GM21619 (cell line): ENCODE measurements at regions not wholly inside any gene's neighbourhood (a gene's known extent, or its start where the extent isn't known, plus 50 kb on each side); places are given as distances from the start of the nearest gene placed in this dataset.
A peak's percentile ranks its signal among the peaks of the same experiment; 100 is the strongest.
"Not testable (repeated sequence)": the region's sequence is repeated elsewhere in the genome, so short reads cannot be mapped to it uniquely, and the experiment has no call there.

Experiments
- ATAC-seq: cut with Tn5 transposase; IDR thresholded peaks from one replicate; pipeline ENCODE4 v1.9.1; 2021; ENCODE audit not compliant: unreplicated experiment

DNA sequence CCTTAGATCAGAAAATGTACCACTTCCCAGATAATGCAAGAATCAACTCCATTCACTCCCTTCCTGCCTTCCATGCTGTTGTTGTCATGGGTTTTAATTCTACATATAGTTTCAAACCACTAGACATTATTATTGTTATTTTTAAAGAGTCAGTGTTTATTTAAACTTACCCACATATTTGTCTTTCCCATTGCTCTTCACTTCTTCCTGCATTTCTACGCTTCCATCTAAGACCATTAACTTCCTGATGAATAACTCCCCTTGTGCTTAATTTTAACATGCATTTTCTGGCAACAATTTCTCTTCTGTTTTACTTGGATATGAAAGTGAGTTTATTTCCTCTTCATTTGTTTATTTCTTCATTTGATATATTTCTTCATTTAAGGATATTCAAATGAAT, 127.1 kb upstream of the FHIT start:
- no peak for ATAC-seq

DNA sequence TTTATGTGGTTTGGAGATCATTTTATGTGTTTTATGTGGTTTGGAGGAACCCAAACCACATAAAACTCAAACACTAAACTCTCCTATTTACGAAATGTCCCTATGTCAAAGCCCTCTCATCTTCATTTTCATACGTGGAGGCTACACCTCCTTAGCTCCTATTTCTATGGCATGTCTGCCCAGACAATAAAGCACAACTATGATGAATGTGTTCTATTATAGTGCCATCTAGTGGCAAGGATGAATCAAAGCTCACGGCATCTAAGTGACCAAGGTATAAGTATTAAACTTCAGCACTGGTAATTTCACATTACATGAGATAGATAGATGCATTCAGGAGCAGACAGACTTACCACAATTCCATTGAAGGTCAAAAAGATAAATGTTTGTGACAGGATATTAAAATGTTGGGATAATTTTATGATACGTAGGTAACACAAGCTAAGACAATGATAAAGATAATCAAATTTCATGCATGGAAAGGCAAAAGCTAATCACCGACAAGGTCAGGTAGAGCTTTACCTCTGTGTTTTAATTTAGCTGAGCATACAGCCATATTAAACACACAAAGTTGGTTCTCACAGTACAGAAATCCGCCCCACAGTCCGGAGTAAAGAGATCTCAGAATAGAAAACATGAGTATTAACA, 130.6 kb upstream of the FHIT start:
- peak; percentile 92 for ATAC-seq

DNA sequence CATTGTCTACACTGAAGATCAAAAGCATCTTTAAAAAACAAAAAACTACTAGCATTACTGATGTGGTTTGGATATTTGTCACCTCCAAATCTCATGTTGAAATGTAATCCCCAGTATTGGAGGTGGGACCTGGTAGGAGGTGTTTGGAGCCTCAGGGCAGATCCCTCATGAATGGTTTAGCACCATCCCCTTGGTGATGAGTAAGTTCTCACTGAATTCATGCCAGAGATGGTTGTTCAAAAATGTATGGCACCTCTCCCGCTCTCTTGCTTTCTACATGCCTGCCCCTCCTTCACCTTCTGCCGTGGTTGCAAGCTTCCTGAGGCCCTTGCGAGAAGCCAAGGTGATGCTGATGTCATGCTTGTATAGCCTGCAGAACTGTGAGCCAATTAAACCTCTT, 136.6 kb upstream of the FHIT start:
- no peak for ATAC-seq

DNA sequence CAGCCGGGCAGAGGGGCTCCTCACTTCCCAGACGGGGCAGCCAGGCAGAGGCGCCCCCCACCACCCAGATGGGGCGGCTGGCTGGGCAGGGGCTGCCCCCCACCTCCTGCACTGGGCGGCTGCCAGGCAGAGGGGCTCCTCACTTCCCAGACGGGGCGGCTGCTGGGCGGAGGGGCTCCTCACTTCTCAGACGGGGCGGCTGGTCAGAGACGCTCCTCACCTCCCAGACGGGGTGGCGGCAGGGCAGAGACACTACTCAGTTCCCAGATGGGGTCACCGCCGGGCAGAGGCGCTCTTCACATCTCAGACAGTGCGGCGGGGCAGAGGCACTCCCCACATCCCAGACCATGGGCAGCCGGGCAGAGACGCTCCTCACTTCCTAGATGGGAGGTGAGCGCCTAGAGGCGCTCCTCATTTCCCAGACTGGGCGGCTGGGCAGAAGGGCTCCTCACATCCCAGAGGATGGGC, 142.3 kb upstream of the FHIT start:
- ATAC-seq: not testable (repeated sequence)

DNA sequence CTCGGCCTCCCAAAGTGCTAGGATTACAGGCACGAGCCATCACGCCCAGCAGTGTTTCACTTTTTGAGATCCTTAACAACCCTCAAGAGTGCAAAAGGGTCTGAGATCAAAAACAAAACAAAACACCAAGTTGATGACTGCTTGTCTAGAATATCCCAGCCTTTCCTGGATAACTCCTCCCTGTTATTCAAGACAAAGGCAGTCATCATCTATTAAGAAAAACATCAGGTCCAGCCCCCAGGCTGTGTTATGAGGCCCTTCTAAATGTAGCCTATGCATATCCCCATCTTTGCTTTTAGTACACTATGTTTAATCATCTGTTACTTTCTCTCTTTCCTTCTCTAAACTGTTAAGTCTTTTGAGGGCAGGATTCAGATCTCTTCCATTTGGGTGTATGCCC, 150.1 kb upstream of the FHIT start:
- no peak for ATAC-seq

DNA sequence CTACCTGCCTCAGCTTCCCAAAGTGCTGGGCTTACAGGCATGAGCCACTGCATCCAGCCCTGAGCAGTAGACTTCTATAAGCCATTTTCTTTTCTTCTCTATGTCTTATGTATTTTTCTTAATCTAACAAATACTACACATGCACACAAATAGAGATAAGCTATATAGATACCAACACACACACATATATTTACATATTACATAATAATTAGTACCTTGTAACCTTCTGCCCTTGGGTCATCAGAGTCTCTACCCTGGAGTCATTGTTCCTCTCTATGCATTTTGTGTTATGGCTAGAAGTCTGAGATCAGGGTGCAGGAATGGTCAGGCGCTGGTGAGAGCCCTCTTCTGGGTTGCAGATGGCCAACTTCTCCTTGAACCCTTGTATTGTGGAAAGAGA, 154.0 kb upstream of the PTPRG start:
- ATAC-seq: no peak

DNA sequence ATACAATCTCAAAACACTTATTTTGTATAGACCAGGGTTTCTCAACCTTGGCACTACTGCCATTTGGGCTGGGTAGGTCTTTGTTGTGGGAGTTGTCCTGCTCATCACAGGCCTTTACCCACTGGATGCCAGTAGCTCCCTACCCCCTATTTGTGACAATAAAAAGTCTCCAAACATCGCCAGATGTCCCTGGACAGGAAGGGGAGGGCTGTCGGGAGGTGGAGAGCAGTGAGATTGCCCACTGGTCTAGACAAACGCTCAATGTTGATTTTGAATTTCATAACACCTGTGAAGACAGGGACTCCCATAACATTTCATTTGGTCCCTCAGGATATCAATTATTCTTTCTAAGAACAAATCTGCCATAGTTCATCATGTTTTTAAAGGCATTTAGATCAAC, 151.7 kb upstream of the PTPRG start:
- ATAC-seq: no peak

DNA sequence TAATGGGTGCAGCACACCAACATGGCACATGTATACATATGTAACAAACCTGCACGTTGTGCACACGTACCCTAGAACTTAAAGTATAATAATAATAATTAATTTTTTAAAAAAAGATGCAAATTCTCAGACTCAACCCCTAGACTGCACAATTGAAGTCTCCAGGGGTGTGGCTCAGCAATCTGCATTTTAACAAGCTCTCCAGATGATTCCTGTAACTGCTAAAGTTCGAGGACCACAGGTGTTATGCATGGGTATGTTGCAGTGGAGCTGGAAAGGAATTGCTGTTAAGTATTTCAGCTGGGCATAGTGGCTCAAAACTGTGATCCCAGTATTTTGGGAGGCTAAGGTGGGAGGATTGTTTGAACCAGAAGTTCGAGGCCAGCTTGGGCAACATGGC, 151.0 kb upstream of the PTPRG start:
- not testable (repeated sequence) for ATAC-seq

DNA sequence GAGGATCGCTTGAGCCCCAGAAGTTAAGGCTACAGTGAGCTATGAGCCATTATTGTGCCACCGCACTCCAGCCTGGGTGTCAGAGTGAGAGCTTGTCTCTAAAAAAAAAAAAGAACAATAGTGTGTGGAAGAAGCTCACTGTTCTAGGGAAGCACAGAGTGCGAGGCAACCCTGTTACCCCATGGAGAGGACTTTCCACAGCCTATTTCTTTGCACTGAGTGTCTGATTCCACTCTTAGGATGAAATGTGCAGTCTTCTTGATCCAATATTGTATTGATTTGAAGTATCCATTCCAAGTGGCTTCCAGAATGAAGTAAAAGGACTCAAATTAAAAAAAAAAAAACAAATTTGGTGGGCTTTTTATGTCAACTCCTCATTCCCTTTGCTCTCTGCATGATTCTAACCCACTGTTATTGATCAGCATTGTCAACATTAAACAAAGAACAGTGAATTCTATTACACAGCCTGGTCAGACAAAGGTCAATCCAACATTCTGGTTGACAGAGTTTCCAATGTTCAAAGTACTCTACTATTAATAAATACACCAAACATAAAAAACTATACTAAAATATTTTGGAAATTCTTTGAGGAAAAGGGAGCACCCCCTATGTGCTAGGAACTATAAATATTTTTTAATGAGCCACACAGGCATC, 150.2 kb upstream of the PTPRG start:
- ATAC-seq: no peak

DNA sequence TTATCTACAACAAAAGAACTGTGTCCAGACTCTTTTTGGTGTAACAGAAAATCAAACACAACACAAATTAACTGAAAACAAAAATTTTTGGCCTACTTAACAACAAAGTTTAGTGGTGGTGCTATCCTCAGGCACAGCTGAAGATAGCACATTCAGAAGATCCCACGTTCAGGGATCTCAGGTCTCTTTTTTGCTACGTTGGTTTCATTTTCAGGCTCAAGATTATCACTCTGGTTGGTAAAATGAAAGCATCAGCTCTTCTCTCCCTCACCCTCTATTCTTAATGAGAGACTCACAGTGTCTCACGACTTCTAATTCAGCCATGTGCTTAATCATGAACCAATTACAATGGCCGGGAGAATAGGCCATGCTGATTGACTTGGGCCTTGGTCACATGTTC, 146.9 kb upstream of the PTPRG start:
- peak; percentile 88 for ATAC-seq

DNA sequence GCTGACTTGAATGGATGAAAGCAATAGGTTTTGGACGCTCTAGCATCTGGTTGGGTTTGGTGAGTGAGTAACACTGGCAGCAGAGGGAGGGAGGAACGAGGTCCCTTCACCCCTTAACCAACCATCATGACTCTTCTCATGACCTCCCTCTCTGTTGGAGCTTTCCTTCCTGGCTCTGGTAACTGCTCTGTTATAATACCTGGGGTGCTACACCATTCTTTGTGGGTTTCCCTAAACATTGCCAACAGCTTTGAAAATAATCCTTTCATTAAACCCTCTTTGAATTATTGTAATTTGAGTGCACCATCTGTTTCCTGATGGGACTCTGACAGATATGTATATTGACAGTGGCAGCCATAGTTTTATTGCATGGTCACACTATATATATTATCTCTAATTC, 146.2 kb upstream of the PTPRG start:
- no peak for ATAC-seq

DNA sequence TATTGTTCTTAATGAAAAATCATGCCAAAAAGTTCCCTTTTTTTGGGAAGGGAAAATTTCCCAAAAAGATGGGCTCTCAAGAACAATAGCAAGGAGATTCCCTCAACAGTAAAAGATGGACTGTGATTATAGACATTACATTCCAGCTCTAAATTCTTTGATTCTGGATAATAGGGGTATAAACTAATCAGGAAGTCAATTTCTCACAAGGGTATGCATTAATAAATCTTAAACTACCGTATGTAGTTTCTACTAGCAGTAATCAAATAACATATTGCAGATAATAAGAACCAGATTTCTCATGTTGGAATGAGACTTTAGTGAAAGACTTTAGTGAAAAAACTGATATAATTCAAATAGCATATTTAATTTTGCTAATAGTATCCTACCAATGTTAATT, 144.8 kb upstream of the PTPRG start:
- ATAC-seq: no peak

DNA sequence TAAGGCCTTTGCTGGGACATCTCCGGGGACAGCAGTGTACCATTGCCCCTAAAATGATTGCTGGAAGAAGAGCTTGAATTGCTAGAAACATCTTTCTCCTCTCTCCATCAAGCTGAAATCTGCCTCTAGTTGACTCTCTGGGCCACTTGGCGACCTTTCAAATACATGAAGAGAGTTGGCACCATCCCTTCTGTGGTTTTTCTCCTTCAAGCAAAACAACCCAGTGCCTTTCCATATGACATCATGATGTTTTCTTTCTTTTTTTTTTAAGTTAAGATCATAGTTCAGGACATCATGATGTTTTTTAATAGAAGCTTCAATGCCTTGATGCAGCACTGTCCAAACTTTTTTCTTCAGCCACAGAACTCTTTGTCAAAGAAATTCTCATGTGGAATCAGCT, 144.0 kb upstream of the PTPRG start:
- ATAC-seq: no peak

DNA sequence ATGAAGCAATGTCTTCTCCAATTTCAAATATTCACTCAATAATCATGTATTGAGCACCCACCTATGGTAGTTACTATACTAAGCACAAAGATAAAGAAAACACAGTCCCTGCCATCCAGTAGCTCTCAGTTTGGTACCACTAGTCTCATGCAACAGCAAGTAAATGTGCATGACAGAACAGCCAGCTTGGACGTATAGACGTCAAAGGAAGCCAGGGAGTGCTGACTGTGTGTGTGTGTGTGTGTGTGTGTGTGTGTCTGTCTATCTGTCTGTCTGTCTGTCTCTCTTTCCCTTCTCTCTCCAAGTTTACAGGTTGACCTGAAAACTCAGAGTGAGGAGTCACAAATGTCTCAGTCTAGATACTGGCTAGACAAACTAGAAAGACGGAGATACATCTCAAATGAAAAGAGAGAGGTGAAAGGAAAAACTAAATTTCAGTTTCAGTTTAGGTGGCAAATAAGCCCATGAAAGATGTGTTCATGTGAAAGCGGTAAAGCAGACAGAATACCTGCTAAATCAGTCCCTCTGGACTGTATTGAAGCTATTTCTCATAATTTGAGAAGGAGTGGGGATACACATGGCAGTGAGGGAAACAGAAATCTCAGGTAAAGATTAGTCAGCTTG, 141.1 kb upstream of the PTPRG start:
- ATAC-seq: peak; percentile 76

DNA sequence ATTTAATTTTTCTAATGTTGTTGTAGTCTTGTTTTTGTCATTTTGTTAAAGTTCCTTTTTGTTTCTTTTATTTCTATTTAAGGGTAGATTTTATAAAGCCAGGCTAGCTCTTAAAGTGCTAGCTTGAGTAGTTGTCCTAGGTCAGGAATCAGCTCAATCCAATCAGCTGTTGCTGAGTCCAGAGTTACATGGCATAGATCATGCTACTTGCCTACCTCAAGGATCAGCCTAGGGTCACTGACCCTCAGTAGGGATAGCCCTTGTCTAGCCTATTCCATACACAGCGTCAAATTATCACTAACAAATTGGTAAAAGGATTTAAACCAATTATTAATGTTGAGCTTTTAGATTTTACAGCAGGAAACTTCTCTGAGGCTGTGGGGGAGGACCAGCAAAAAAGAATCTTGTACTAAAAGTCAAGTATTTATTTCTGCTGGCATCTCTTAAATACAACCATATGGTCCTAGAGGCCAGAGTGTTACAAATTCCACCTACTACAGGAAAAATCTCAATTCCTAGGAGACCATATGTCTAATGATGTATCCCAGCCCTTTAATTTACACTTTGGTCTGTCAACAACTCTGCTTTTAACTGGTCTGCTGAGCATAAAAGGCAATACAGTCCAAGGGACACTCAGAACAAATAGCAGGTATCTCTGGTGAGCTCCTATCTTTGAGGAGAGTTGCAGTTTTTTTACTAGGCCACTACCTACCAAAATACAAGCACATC, 138.3 kb upstream of the PTPRG start:
- ATAC-seq: no peak

DNA sequence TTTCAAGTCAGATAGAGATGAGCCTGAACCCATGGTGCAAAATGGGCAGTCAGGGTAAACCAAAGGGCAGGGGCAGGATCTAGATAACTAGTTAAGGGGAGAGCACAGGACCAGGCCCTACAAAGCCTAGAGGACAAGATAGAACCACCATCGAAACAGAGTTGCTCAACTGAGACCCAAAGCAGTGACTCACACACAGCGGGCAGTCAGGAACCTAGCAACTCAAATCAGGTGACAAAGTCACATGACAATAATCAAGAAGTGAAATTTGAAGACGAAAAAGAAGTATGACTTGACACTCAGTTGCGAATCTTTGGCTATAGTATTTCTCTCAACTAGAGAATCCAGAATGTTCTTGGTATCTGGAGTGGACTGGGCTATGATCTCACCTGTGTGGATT, 136.0 kb upstream of the PTPRG start:
- ATAC-seq: no peak

DNA sequence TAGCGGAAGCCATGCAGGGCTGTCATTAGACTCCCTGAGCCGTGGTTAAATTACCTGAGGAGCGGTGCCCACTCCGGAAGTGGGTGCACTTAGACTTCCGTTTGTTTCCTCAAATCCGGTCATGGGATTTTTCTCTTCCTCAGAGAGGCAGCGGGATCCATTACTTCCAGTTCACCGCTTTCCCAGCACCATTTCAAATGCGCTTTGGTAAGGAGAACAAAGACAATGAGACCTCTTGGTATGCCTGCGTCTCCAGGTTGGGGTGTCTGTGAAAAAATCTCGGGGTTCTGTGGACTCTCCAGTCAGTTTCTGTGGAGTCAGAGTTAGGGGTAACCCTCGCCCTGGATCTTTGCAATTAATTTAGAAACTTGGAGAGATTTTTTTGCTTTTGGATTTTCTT, 132.3 kb upstream of the PTPRG start:
- no peak for ATAC-seq

DNA sequence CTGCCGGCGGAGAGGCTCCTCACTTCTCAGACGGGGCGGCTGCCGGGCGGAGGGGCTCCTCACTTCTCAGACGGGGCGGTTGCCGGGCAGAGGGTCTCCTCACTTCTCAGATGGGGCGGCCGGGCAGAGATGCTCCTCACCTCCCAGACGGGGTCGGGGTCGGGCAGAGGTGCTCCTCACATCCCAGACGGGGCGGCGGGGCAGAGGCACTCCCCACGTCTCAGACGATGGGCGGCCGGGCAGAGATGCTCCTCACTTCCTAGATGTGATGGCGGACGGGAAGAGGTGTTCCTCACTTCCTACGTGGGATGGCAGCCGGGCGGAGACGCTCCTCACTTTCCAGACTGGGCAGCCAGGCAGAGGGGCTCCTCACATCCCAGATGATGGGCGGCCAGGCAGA, 126.5 kb upstream of the PTPRG start:
- ATAC-seq: not testable (repeated sequence)

DNA sequence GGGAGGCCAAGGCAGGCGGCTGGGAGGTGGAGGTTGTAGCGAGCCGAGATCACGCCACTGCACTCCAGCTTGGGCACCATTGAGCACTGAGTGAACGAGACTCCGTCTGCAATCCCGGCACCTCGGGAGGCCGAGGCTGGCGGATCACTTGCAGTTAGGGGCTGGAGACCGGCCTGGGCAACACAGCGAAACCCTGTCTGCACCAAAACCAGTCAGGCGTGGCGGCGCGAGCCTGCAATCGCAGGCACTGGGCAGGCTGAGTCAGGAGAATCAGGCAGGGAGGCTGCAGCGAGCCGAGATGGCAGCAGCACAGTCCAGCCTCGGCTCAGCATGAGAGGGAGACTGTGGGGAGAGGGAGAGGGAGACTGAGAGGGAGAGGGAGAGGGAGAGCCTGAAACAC, 126.0 kb upstream of the PTPRG start:
- not testable (repeated sequence) for ATAC-seq

DNA sequence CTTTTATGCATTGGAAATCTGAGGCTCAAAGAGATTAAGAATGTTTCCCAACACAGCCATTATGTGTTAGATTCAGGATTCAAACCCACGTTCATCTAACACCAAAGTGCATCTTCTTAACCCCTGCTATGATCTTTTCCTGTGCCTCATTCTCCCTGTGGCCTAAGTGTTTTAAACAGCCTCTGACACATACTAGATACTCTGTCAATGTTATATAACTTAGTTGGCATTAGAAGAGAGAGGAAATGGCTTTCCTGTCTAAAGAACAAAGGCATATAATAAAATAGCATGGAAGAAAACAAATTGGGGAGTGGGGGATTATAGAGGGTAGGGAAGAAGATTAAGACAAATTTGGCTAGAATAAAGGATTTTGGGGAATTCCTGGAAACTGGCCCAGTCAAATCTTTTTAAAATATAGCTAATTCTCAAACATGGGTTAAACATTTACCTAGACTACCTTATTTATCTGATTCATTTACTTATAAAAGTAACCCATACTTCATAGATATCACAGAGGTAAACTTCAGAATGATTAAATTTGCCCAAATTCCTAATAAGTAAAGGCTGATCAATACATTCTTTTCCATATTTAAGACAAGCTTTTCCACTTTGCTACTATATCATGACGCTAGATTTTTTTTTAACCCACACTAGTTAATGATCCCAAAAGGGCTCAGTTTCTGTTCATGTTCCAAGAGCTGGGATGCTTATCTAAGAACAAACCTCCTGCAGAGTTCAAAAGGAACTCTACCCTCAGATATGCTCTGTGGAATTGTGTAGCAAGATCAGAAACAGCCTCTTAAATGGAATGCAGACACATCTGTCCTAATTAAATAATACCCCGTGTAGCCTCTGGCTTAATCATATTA, 122.9 kb upstream of the PTPRG start:
- no peak for ATAC-seq

DNA sequence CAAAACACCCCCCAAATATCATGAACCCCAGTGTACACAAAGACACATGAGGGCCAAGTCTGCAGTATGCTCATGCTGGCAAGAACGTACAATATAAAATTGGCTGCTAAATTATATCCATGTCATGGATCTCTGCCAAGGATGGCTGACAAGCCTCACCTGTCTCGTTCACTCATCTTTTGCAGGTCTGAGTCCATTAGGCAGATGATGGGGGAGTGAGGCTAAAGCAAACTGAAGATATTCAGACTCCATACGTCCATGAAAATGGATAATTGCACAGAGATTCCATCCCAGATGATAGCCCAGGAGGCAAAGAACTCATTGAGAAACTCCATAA, 122.3 kb upstream of the PTPRG start:
- no peak for ATAC-seq
